ENCODE measurements at regions not wholly inside any gene's neighbourhood (a gene's known extent, or its start where the extent isn't known, plus 50 kb on each side); places are given as distances from the start of the nearest gene placed in this dataset.
"Not testable (repeated sequence)": the region's sequence is repeated elsewhere in the genome, so short reads cannot be mapped to it uniquely, and the experiment has no call there.

DNA sequence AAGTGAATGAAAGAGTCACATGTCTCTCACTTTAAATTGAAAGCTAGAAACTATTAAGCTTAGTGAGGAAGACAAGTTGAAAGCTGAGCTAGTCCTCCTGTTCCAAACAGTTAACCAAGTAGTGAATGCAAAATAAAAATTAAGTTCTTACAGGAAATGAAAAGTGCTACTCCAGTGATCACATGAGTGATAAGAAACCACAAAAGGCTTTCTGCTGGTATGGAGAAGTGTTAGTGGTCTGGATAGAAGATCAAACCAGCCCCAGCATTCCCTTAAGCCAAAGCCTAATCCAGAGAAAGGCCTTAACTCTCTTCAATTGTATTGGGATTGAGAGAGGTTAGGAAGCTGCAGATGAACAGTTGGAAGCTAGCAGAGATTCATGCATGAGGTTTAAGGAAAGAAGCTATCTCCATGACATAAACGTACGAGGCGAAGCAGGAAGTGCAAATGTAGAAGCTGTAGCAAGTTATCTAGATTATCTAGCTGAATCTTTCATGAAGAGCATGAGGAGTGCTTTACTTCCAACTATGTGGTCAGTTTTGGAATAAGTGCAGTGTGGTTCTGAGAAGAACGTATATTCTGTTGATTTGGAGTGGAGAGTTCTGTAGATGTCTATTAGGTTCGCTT is 261.6 kb downstream of the MDFIC start:
- no peak for DNase-seq

DNA sequence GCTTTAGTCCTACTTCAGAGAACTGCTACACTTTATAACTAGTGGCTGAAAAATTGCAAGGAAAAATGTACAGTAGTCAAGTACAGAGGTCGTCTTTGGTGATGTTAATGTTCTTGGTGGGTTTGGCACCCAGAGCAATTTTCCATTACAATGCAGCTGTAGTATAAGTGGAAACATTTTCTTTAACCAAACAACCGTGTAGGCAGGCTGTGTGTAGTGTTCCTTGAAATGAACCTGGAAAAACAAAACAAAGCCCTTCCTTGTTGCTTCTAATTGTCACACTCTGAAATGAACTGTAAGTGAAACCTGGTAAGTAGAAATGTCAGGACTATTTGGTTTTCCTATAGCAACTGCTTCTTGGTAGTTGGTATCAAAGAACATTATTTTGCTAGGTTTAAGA is 256.9 kb downstream of the MDFIC start:
- DNase-seq = no peak

DNA sequence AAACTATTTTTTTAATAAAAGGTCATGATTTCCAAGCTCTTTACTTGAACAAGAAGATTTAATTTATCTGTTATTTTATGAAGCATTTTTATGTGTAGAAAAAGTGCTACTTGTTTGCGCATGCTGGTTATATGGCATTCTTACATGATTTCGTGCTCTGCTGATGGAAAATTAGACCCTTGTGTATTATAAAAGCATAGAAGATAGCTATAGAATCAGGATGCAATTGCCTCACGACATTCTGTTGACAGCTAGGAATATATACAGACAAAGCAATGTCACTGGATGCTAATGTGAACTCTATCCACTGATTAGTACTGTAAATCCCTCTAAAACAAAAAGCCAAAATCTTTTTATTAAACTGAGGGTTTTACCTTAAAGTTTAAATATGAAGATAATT is 255.9 kb downstream of the MDFIC start:
- no peak for DNase-seq

DNA sequence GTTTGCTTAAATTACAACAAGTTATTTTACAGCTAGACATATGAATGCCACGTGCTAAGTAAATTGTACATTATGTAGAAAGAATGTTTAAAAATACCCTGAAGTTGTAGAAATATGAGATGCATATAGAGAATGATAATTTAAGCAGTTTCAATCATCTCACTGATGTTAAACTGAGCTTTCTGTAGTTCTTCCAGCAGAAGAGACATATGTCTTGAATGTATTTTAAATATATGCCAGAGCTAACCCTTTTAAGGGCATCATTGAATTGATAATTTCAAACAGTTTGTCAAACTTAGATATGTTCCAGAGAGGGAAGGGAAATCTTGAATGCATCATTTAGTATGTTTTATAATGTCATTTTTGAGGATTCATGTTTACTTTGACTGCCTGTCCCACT is 255.2 kb downstream of the MDFIC start:
- DNase-seq = no peak

DNA sequence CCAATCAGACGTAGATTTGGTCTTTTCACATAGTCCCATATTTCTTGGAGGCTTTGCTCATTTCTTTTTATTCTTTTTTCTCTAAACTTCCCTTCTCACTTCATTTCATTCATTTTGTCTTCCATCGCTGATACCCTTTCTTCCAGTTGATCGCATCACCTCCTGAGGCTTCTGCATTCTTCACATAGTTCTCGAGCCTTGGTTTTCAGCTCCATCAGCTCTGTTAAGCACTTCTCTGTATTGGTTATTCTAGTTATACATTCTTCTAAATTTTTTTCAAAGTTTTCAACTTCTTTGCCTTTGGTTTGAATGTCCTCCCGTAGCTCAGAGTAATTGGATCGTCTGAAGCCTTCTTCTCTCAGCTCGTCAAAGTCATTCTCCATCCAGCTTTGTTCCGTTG is 250.5 kb downstream of the MDFIC start:
- DNase-seq = not testable (repeated sequence)

DNA sequence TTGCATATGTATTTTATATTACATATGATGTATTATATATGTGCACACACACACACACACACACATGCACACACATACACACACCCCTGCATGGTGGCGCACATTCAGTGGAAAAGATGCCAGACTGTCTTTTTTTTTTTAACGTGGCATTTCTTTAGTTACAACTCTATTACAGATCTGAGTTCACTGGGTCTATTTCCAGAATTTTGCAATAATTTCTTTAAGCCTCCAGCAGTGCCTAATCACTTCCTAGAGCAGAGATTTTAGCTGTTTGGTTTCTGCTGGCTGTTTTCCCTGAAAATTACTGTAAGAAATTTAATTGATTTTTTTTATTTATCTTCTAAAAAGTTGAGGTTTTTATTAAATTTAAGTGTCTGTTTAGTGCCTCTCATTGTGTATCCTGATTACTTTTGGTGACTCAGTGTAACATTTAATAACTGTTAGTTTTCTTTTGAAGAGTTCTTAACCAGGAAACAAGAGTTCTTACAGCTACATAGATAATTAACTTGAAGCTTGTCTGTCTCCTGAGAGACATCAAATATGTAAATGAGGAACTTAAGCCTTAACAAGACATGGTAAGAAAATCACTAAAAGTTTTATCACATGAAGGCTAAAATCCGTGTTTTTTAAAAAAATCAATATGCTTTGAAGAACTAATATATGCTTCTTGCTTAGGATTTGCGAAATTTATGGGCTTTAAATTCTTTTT is 232.0 kb downstream of the MDFIC start:
- DNase-seq = no peak

DNA sequence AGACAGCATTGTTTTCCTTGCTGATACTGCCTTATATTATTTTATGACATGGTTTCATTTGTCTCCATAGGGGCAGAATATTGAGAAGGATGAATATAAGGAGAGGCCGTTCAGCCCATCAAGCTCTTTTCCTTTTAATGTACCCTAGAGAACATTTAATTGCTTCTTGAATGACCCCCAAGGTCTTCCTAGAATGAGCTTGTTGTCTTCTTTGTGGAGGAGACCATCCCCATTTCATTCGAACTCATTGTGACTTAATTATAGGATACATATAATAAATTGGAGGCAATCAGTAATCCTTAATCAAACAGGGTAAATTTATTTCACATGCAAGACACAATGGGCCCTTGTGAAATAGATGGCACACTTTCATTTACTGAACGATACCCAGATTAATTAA is 231.3 kb downstream of the MDFIC start:
- DNase-seq = no peak

DNA sequence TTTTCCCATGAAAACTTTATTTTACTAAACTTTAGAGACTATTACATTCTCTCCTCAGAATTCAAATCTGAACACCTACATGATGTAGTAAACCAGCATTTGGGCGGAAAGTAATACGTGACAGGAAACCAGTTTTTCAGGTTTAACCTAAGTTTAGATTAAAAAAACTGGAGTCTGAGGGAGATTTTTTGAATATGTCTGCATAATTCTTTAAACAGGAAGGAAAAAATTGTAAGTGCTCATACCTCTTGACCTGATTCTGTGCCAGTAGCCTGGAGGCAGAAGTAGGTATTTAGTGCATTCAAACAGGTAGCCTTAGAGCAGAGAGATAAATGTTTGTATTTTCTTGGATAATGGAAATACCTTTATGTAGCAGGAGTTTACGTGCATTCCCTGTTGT is 224.3 kb downstream of the MDFIC start:
- DNase-seq = no peak

DNA sequence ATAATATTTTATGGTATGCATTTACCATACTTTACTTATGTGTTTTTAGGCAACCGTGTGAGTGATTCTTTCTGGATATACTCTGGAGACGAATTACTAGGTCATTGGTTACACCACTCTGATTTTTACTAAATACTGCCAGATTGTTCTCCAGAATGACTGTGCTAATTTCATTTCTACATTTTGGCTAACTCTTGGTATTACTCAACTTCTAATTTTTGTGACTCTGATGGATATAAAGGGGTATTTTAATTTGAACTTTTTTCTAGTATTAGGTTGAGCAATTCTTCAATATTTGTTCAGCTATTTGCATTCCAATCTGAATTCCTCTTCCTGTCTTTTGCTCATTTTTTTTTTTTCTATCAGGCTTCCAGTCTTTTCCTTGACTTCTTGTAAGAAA is 223.6 kb downstream of the MDFIC start:
- no peak for DNase-seq

DNA sequence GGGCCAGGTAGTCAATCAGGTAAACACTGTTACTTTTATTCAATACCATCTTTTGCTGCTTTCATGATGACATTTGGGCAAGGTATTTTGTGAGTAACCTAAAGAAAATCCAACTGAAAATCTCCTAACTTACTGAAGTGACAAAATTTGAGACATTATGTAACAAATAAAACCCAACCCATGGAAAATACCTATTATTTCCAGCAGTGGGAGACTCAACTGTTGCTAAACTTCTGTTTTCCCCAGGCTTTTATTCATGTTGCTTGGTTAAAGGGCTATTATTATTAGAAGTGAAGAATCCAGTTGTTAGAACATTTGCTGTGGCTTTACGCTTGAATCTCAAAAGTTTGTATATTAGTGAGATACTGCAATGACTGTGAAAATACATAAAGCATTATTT is 215.9 kb downstream of the MDFIC start:
- DNase-seq = no peak

DNA sequence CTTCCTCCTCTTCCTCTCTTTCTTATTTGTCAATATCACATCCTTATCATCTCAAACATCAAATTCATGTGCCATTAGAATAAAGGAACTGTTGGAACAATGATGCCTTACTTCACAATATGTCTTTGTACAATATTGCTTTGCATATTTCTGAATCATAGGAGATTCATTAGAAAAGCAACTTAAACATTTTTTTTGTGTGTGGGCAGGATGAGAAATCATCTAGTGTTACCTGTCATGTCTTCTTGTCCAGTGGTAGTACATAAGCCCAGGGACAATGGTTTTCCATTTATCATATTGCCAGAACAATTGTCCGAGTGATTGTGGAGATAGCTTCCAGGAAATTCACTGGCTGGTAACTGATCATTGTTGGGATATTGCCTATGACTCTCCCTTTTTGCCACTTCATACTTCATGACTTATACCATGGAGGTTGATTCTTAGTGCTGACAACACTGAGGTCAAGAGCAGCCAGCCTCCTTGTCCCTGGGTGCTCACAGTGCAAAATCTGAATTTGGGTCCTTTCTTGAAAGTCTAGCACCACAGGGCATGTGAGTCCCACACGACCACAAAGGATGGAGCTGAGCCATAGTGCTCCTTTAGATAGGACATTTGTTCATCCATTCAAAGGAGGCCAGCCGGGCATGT is 215.0 kb downstream of the MDFIC start:
- no peak for DNase-seq

DNA sequence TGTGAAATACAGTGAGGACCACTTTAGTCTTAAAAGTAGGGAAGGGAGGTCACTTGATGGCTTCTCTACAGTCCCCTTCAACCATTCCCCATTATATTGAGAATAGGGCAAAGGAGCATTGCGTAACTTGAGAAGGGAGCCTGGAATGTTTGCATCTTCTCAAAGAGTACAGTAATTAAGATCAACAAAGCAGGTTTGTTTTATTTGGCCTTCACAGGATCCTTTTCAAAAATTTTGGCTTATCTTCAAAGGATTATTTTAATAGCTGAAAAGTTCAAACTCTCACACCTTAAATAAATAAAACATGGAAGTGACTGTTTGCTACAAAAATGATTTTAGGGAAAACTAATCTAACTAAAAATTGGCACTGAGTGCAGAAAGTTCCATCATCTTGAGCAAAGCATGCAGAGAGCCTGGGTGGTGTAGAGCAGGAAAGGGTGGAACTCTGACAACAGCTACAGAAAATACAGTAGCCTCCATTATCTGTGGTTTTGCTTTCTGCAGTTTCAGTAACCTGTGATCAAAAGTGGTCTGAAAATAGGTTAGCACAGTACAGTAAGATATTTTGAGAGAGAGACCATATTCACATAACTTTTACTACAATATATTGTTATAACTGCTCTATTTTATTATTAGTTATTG is 214.0 kb downstream of the MDFIC start:
- DNase-seq = no peak

DNA sequence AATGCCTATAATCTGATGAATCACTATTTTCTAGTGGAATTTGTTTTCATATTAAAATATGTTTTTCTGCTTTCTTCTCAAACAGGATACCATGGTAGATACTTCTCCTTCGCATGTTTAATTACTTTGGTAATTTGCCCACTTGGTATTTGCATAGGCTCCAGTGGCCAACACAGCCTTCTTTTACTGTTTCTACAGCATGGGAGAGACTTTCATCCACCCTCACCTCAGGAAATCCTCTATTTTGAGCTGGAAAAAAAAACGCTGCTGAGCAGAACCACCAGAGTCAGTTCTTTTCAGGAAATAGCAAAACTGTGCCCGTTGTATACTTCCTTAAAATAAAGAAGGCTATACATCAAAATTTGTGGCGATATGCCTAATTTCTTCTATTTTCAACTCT is 213.3 kb downstream of the MDFIC start:
- no peak for DNase-seq

DNA sequence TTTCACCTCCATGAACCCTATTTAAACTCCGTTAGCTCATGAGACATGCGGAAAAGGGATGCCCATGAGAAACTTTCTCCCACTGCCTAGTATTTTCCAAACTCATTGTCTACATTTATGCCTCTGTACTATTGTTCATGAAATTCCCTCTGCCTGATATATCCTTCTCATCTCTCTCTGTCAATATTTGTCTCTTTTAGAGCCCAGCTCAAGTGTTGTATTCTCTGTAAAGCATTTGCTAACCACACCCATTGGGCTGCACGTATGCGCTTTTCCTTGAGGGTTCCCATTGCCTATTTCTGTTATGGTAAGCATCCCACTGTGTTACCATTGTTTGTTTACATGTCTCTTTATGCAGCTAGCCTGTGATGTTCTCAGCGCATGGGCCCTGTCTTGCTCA is 211.4 kb downstream of the MDFIC start:
- no peak for DNase-seq

DNA sequence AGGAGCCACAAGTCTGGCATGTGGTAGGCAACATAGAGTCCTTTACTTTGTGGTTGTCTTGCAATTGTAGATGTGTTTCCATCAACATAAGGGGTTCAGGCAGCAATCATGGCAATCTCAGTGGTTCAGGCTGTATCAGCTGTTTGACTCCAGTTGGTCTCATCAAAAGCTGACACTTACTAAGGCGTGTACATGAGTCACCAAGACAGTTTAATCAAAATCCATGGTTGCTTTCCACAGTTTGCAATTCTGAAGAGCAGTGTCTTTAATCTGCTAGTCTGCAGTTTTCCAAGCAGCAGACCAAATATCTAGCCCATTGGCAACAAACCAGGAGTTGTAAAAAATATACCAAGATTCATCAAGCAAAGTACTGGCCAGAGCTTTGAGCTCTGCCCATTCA is 210.2 kb downstream of the MDFIC start:
- no peak for DNase-seq

DNA sequence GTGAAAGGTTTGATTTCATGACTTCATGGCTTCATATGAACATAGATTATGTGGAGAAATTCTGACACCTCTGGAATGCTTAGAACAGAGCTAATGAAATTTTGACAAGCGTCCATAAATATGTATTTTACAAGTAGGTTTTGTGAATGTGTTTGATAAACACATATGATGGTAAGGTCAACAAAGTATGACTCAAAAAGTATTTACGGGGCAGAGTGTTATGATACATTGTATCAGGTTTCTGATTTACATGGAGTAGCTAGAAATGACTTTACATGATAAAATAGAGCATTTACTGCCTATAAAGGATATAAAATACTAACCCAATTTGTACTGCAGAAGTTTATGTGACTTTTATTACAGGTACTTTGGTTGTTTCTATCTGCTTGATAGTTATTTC is 206.3 kb downstream of the MDFIC start:
- DNase-seq = no peak

DNA sequence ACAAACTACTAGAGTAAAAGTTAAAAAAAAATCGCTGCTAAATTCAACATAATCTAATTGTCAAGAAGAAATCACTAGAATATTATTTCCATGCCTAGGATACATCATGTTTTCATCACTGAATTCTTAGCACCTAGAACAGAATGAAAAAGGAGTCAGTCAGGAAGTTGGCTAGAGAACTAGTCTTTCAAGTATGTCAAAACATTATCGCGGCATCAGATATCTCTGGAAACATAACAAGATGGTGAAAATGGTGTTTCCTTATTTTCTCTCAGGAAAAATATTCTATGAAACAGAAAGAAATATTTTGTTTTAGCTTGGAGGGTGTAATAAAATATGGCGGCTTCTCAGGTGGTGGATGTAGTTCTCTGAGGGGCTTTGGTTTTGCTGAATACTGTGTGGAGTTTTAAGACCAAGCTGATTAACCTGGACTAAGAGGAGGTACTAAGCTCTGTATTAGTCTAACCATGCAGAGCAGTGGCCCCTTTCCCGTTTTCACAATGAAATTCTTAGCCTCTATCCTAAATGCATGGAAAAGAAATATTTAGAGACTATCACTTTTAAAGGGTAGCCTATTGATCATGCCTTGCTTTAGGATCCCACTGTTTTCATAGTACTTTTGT is 205.6 kb downstream of the MDFIC start:
- no peak for DNase-seq

DNA sequence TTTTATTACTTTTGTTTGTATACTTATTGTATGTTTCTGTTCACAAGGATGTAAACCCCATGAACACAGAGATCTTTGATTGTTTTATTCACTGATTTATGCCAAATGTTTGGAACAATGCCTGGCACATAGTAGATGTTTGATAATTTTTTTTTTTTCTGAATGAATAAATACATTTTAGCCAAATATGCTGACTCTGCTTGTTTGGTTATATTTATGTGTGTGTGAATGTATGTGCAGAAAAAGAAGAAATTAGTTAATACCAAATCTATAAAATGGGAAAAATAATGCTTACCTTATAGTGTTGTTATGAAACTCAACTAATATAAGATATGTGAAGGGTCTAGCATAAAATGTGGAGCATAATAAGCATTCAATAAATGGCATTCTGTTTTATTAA is 203.9 kb downstream of the MDFIC start:
- no peak for DNase-seq

DNA sequence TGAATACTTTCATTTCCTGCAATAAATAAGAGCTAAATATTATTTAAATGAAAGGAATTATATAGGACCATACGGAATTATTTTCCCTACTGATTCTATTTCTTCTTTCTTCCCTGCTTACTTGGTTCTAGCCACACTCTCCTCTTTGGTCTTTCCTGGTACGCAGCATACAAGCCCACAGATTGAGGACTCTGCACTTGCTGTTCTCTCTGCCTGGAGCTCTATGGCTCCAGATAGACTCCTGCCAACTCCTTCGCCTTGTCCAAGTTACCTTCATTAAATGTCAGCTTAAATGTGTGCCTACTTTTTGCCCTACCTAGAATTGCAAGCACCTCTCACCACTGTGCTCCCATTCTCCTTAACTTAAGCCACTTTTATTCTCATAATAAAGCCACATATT is 203.4 kb downstream of the MDFIC start:
- no peak for DNase-seq

DNA sequence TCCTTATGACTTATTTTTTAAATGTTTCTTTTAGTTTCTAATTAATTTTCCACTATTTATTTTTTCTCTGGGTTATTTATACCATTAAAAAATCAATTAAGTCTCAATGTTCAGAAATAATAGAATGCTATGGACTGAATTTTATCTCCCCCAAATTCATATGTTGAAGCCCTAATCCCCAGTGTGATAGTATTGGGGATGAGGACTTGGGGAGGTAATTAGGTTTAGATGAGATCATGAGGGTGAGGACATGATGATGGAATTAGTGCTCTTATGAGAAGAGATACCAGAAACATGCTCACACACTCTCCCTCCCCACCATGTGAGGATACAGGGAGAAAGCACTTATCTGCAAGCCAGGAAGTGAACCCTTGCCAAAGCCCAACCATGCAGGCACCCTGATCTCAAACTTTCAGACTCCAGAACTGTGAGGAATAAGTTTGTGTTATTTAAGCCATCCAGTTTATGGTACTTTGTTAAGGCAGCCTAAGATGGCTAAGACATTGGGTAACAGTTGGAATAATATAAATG is 202.6 kb downstream of the MDFIC start:
- no peak for DNase-seq

DNA sequence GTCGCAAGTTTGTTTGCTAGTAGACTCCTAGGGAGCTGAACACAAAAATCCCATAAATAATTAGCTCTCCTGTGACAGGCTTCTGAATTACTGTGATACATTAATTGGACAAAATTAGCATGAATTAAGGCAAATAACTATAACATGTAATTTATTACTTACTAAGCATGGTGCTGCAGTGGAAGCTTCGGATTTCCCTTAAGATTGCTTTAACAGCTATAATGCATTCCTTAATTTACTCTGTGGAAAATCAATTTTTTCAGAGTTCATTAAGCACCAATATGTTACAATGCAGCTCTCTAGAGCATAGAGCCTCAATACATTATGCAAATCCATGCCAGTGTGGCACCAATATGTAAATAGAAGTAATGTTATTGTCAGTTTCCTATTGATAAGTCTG is 201.5 kb downstream of the MDFIC start:
- no peak for DNase-seq

DNA sequence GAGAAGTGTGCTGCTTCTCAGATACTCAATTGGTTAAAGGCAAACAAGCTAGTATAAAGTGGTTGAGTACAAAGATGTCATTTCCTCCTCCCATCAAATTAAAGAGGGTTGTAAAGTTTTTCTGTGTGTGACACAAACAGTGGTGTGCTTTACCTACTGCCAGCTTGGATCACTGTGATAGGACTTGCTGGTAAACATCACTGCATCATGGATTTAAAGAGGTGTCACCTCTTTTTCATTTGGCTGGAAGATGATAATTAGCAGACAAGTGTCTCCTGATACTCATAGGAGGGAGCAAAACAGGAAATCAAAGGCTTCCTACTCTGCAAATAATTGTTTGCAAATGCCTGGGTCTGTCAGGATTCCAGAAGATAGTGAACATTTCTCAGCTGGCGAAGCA is 200.5 kb downstream of the MDFIC start:
- no peak for DNase-seq

DNA sequence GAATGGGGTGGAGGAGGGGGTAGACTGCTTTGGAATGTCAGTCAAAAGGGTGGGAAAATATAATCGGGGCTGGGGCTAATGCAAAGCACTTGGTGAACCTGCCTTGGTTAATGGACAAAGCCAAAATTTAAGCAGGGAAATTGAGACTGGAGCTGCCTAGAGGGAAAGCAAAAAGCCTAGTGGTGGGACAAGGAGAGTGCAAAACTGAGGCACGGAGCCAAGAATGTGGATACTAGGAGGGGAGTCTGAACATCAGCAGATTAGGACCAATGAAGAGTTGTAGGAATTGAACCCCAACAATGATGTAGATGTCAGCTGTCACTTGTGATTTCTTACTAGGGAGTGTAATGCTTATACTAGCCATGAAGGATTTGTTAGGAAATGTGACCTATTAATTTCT is 195.9 kb downstream of the MDFIC start:
- no peak for DNase-seq

Data from T-helper 9 cell (primary cell).